HepG2 (cell line): ENCODE measurements at regions not wholly inside any gene's neighbourhood (a gene's known extent, or its start where the extent isn't known, plus 50 kb on each side); places are given as distances from the start of the nearest gene placed in this dataset.

Experiments
- JUND ChIP-seq: sonication (generic); formaldehyde crosslinking; IDR thresholded peaks from 2 replicates; pipeline ENCODE4 v1.8.0; 2022; ENCODE audit warnings: mild to moderate bottlenecking, missing genetic modification reagents
- TAF1 ChIP-seq: sonication (generic); formaldehyde crosslinking; IDR thresholded peaks from 2 replicates; pipeline ENCODE4 v1.4.0; 2020; ENCODE audit warnings: missing genetic modification reagents
- ZBTB21 ChIP-seq: sonication (generic); formaldehyde crosslinking; IDR thresholded peaks from 2 replicates; pipeline ENCODE4 v1.4.0; 2020; ENCODE audit warnings: missing genetic modification reagents

DNA sequence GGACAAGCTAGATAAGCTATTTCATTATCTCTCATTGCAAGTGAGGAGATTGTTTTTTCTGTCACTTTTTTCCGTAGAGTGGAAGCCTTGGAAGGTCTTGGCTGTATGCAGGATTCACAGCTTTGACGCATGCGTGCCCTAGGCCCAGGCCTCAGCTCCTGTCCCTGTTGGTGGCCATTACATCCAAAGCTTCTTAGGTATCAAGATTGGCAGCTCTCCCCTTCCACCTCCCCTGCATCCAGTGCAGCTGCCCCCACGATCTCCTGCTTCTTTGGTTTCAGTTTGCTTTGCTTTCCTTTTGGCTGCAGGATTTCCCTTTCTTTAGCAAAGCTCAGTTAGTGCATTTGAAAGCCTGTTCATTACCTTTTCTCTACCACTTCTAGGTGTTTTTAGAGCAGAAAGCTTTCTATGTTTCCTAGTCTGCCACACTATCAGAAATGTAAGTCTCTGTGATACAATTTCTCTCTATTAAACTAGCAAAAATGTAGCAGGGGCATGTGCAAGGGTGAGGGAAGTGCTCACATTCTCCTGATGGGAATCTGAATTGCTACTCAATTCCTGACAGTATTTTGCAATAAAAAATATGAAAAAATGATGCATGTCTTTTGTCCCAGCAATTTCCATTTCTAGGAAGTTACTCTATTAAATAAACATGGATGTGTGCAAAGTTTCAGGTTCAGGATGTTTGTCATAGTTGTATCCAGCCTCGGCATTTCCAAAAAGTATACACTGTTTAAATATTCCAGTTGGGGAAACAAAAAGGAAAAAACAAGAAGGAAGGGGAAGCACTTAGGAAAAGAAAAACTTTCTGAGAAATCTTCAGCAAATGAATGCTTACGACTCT, 91.2 kb downstream of the LIPG start:
- TF ChIP-seq JUND (no peak), TAF1 (no peak), ZBTB21 (no peak)
